GM12875 (cell line): ENCODE measurements at regions not wholly inside any gene's neighbourhood (a gene's known extent, or its start where the extent isn't known, plus 50 kb on each side); places are given as distances from the start of the nearest gene placed in this dataset.
"Not testable (repeated sequence)": the region's sequence is repeated elsewhere in the genome, so short reads cannot be mapped to it uniquely, and the experiment has no call there.

Experiments used
- H3K4me3 ChIP-seq: one replicate; pipeline ENCODE4 v1.5.1; 2011; ENCODE audit warnings: low read depth, low read length, control low read depth
- TF ChIP-seq, protein P1 (sequence below): IDR thresholded peaks from 2 replicates; pipeline ENCODE4 v1.5.1; 2011; ENCODE audit warnings: low read depth, mild to moderate bottlenecking, control low read depth, inconsistent platforms, low read length, moderate library complexity, borderline replicate concordance; ENCODE audit not compliant: insufficient read depth

- no peak overlapping the region for H3K4me3 ChIP-seq
- TF ChIP-seq, protein P1, sequence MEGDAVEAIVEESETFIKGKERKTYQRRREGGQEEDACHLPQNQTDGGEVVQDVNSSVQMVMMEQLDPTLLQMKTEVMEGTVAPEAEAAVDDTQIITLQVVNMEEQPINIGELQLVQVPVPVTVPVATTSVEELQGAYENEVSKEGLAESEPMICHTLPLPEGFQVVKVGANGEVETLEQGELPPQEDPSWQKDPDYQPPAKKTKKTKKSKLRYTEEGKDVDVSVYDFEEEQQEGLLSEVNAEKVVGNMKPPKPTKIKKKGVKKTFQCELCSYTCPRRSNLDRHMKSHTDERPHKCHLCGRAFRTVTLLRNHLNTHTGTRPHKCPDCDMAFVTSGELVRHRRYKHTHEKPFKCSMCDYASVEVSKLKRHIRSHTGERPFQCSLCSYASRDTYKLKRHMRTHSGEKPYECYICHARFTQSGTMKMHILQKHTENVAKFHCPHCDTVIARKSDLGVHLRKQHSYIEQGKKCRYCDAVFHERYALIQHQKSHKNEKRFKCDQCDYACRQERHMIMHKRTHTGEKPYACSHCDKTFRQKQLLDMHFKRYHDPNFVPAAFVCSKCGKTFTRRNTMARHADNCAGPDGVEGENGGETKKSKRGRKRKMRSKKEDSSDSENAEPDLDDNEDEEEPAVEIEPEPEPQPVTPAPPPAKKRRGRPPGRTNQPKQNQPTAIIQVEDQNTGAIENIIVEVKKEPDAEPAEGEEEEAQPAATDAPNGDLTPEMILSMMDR: no peak
Measured at GRCh38 chr16:10323528-10323869, 62.4 kb upstream of the ATF7IP2 start.

GRCh38 chr16:10324210-10324609, 61.7 kb upstream of the ATF7IP2 start:
- TF ChIP-seq, protein P1: no peak
- H3K4me3 ChIP-seq: no peak overlapping the region

GRCh38 chr16:10325783-10326543, 59.9 kb upstream of the ATF7IP2 start:
- H3K4me3 ChIP-seq: no peak overlapping the region
- TF ChIP-seq, protein P1: no peak

GRCh38 chr16:10326647-10327046, 59.2 kb upstream of the ATF7IP2 start:
- H3K4me3 ChIP-seq: no peak overlapping the region
- TF ChIP-seq, protein P1: no peak

DNA sequence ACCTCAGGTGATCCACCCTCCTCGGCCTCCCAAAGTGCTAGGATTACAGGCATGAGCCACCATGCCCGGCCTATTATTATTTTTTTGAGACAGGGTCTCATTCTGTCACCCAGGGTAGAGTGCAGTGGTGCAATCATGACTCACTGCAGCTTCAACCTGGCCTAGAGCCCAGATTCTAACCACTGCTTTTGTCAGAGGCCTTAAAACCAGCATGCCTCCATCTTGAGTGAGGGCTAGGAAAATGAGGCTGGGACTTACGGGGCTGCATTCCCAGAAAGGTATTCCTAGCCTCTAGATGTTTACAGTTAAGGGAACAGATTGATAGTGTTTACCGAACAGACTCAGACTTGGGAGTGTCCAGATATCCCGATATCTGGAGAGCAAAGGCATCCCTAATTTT, 57.6 kb upstream of the ATF7IP2 start:
- not testable (repeated sequence) for H3K4me3 ChIP-seq

DNA sequence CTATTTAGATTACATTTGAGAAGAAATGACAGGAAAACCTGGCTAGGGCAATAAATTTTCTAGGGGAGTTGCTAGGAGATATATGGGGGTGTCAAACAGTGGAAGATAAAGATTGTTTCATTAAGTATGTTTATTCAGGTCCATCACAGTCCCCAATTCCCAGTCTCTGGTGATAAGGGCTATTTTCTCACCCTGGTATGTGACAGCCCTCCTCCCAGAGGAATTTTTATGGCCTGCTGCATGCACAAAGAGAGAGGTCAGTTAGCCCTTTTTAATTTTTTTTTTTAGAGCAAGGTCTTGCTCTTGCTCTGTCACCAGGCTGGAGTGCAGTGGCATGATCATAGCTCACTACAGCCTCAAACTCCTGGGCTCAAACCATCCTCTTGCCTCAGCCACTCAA, 53.6 kb upstream of the ATF7IP2 start:
- TF ChIP-seq, protein P1: no peak
- no peak overlapping the region for H3K4me3 ChIP-seq

DNA sequence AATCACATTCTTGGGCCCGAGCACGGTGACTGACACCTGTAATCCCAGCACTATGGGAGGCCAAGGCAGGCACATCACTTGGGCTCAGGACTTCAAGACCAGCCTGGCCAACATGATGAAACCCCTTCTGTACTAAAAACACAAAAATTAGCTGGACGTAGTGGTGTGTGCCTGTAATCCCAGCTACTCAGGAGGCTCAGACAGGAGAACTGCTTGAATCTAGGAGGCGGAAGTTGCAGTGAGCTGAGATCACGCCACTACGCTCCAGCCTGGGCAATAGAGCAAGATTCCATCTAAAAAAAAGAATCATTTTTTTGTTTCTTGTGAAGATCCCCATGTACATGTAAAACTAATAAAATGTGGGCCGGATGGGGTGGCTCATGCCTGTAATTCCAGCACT, 53.1 kb upstream of the ATF7IP2 start:
- TF ChIP-seq, protein P1: no peak
- no peak overlapping the region for H3K4me3 ChIP-seq
